RWPE2 (cell line): ENCODE measurements at regions not wholly inside any gene's neighbourhood (a gene's known extent, or its start where the extent isn't known, plus 50 kb on each side); places are given as distances from the start of the nearest gene placed in this dataset.

Experiments used
- ATAC-seq: fragments of 200-7000 bp; cut with Tn5 transposase; 3 replicates; pipeline ENCODE4 v1.9.1; 2021; ENCODE audit warnings: low read depth
- DNase-seq: peaks from one replicate; pipeline ENCODE4 v3.0.0-alpha.2; 2020; ENCODE audit warnings: low spot score
- H3K27ac ChIP-seq: fragments of 450-650 bp; 2 replicates; pipeline ENCODE4 v1.5.1; 2017; ENCODE audit warnings: mild to moderate bottlenecking; ENCODE audit not compliant: poor library complexity, severe bottlenecking
- H3K27me3 ChIP-seq: fragments of 250-450 bp; sonication (Bioruptor Pico); 2 replicates; pipeline ENCODE4 v1.5.1; 2021; ENCODE audit warnings: mild to moderate bottlenecking, moderate library complexity; ENCODE audit not compliant: insufficient read depth, poor library complexity, severe bottlenecking
- H3K36me3 ChIP-seq: fragments of 250-450 bp; sonication (Bioruptor Pico); 2 replicates; pipeline ENCODE4 v1.5.1; 2020; ENCODE audit warnings: low read depth, mild to moderate bottlenecking, moderate library complexity
- H3K4me1 ChIP-seq: fragments of 250-450 bp; sonication (Bioruptor Pico); 2 replicates; pipeline ENCODE4 v1.5.1; 2021; ENCODE audit warnings: mild to moderate bottlenecking, moderate library complexity; ENCODE audit not compliant: insufficient read depth, poor library complexity, severe bottlenecking
- H3K4me3 ChIP-seq: fragments of 250-450 bp; sonication (Bioruptor Pico); 2 replicates; pipeline ENCODE4 v1.5.1; 2021; ENCODE audit warnings: mild to moderate bottlenecking, moderate library complexity; ENCODE audit not compliant: severe bottlenecking
- H3K9me3 ChIP-seq: fragments of 250-450 bp; sonication (Bioruptor Pico); 2 replicates; pipeline ENCODE4 v1.5.1; 2021; ENCODE audit warnings: mild to moderate bottlenecking, moderate library complexity; ENCODE audit not compliant: severe bottlenecking
- TF ChIP-seq, protein P1 (sequence below): fragments of 450-650 bp; IDR thresholded peaks from one replicate; pipeline ENCODE4 v1.5.1; 2017; ENCODE audit warnings: mild to moderate bottlenecking, moderate library complexity; ENCODE audit not compliant: poor library complexity, severe bottlenecking

DNA sequence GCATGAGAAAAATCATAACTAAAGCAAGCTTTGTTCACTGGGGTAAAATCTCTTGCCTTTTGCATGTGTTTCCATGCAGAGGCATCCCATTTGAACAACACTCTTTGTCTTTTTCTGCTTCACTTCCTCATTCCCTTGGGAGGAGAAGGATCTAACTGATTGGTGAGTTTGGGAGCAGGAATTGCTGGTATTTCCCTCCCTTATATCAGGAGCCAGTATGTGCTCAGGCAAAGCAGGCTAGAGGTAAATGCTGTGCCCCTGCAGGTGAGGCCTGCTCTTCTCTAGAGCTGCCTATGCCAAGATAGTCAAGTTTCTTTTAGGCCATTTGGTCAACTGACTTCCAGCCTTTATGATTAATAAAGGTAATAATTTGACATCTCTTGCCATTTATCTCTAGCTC is 179.9 kb downstream of the COX7C start:
- Histone ChIP-seq H3K9me3 (no peaks in the 10 kb centered on the region), H3K4me3 (no peak overlapping the region), H3K4me1 (no peaks in the 10 kb centered on the region), H3K36me3 (no peaks in the 10 kb centered on the region), H3K27ac (no peak overlapping the region), H3K27me3 (peaks cover 39% of the 10 kb centered on the region)
- DNase-seq (no peak), ATAC-seq (no peak)
- TF ChIP-seq, protein P1, sequence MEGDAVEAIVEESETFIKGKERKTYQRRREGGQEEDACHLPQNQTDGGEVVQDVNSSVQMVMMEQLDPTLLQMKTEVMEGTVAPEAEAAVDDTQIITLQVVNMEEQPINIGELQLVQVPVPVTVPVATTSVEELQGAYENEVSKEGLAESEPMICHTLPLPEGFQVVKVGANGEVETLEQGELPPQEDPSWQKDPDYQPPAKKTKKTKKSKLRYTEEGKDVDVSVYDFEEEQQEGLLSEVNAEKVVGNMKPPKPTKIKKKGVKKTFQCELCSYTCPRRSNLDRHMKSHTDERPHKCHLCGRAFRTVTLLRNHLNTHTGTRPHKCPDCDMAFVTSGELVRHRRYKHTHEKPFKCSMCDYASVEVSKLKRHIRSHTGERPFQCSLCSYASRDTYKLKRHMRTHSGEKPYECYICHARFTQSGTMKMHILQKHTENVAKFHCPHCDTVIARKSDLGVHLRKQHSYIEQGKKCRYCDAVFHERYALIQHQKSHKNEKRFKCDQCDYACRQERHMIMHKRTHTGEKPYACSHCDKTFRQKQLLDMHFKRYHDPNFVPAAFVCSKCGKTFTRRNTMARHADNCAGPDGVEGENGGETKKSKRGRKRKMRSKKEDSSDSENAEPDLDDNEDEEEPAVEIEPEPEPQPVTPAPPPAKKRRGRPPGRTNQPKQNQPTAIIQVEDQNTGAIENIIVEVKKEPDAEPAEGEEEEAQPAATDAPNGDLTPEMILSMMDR = no peak

DNA sequence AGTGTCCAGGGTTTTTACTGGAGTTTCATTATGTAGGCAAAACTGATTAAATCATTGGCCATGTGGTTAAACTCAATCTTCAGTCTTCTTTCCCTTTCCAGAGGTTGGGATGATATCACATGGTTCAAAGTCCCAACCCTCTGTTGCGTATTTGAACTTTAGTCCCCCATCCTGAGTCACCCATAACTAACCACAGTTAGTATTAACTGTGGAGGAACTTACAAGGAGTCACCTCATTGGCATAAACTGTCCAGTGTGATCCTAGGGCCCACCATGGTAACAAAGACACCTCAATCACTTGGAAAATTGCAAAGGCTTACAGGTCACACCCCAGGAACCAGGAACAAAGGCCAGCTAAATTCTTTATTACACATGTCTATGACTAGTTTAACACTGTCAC is 188.5 kb downstream of the COX7C start:
- no peaks in the 10 kb centered on the region for H3K9me3 ChIP-seq
- H3K4me1 ChIP-seq = no peaks in the 10 kb centered on the region
- no peak overlapping the region for H3K27ac ChIP-seq
- peaks cover 21% of the 10 kb centered on the region for H3K27me3 ChIP-seq
- DNase-seq (no peak), ATAC-seq (no peak; the same call in 2 of the 3 replicates)
- TF ChIP-seq, protein P1 = no peak
- H3K4me3 ChIP-seq = no peak overlapping the region
- no peaks in the 10 kb centered on the region for H3K36me3 ChIP-seq

DNA sequence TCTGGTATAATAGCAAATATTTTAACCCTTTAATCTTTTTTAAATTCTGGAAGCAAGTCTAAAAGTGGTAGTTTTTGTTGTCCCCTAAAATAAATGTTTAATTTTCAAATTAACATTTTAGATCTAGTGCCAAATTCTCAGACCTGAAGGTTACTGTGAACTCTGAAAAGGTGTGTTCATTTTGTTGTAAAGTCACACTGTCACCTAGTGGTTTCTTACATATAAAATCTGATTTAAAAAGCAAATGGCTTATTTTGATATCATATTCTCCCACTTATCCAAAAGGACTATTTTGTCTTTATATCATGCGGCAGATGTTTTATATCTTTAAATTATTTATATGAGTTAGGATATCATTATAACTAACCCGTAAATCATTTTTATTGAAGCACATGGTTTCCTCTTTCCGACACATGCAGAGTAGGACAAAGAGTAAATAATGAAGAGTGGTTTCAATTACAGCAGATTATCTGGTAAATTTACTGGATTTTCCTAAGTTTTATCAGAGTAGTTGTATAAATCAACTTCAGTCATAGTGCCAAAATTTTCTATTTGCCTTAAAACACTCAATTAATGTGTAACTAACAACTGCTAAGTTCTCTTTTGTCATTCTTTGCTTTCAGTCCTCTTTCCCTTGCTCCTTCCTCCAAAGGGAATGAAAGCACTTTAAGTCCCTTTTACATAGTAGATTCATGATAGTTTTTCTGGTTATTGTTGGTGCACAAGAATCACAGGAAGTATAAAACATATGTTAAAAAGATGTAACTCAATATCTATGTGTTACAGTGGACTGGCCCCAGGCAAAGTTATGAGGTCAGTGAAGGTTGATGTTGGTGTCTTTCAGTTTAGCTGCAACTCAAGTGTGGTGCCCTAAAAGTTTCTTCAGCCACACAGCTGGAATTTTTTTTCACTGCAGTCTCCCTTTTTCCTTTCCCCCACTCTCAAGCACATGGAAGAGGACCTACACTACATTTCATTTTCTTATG is 189.6 kb downstream of the COX7C start:
- H3K27me3 ChIP-seq = peaks cover 16% of the 10 kb centered on the region
- no peak overlapping the region for H3K27ac ChIP-seq
- H3K9me3 ChIP-seq = no peaks in the 10 kb centered on the region
- ATAC-seq (no peak), DNase-seq (no peak)
- no peaks in the 10 kb centered on the region for H3K4me1 ChIP-seq
- TF ChIP-seq, protein P1 = peak; percentile 37
- no peak overlapping the region for H3K4me3 ChIP-seq
- no peaks in the 10 kb centered on the region for H3K36me3 ChIP-seq

DNA sequence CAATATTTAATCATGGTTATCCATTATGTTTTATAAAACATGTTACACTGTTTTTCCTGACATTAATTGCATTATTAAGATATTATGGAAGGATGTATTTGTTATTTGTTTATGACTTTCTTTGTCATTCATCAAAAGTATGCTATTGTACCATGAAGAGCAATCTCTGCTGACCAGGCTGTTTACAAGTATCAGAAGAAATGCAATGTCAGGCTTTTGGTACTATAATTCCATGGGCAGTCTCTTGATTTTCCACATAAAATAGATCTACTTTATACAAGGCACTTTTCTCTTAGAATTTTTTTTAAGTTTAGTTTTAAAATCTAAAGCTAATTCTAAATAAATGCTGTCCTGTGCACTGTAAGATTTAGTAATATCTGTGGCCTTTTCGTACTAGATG is 196.6 kb downstream of the COX7C start:
- Histone ChIP-seq H3K27me3 (peaks cover 31% of the 10 kb centered on the region), H3K4me3 (no peak overlapping the region), H3K4me1 (no peaks in the 10 kb centered on the region), H3K36me3 (no peaks in the 10 kb centered on the region), H3K9me3 (no peaks in the 10 kb centered on the region), H3K27ac (no peak overlapping the region)
- ATAC-seq (no peak), DNase-seq (no peak)
- TF ChIP-seq, protein P1 = no peak

DNA sequence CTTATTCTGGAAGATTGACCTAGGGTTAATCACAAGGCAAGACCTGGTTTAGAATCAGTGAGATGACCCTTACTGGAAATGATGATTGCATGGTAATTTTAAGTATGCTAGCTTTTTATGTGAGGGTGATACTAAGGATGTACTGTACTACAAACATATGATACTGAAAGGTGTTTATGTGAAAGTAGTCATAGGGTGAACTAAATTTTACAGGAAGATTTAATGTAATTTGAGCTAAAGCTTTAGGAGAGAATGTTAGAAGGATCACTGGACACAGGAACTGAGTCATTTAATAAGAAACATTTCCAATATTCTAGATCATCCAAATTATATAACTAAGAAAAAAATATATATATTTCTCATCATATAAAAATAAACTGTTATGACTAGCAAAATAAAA is 197.2 kb downstream of the COX7C start:
- Histone ChIP-seq H3K4me1 (no peaks in the 10 kb centered on the region), H3K4me3 (no peak overlapping the region), H3K27ac (no peak overlapping the region), H3K36me3 (no peaks in the 10 kb centered on the region), H3K27me3 (peaks cover 31% of the 10 kb centered on the region), H3K9me3 (no peaks in the 10 kb centered on the region)
- TF ChIP-seq, protein P1 = no peak
- ATAC-seq = no peak
- DNase-seq = no peak
